RPMI7951 (cell line): ENCODE measurements at regions not wholly inside any gene's neighbourhood (a gene's known extent, or its start where the extent isn't known, plus 50 kb on each side); places are given as distances from the start of the nearest gene placed in this dataset.
A peak's percentile ranks its signal among the peaks of the same experiment; 100 is the strongest.
"Not testable (repeated sequence)": the region's sequence is repeated elsewhere in the genome, so short reads cannot be mapped to it uniquely, and the experiment has no call there.

Source experiments
- DNase-seq: peaks from one replicate; pipeline ENCODE4 v3.0.0-alpha.2; 2012; ENCODE audit warnings: low read depth

DNA sequence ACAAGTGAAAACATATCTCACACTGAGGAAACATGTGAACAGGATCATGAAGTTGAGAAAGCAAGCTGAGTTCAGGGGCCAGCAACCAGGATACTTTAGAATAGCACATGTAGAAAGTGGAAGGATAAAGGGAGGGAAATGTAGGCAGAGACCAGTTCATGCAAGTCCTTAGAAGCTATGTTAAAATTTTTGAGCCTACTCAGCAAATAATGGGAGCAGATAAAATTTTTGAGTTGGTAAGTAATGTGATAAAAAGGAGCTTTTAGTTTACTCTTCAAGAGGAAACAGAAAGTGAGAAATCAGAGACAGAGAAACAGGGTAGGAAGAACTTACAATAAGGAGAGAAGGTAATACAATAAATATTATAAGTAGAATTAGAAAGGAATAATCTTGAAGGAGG lies 105.6 kb upstream of the ZBTB20 start:
- DNase-seq, result no peak

- no peak for DNase-seq
These were observed 107.6 kb upstream of the ZBTB20 start for GRCh38 chr3:115254492-115255196.

DNA sequence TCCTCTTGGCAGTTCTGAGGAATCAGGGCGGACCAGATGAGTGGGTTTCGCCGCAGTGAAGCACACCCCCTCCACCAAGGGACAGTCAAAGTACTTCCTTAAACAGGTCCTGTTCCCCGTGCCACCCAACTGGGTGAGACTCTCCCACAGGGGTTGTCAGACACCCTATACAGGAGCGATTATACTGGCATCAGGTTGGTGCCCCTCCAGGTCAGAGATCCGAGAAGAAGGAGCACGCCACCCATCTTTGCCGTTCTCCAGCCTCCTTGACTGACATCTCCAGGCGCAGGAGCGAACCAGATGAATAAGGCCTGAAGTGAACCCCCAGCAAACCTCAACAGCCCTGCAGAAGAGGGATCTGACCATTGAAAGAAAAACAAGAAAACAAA lies 108.1 kb upstream of the ZBTB20 start:
- DNase-seq, result no peak

- DNase-seq, result no peak
These were observed 123.8 kb upstream of the ZBTB20 start for GRCh38 chr3:115270849-115271248.

DNA sequence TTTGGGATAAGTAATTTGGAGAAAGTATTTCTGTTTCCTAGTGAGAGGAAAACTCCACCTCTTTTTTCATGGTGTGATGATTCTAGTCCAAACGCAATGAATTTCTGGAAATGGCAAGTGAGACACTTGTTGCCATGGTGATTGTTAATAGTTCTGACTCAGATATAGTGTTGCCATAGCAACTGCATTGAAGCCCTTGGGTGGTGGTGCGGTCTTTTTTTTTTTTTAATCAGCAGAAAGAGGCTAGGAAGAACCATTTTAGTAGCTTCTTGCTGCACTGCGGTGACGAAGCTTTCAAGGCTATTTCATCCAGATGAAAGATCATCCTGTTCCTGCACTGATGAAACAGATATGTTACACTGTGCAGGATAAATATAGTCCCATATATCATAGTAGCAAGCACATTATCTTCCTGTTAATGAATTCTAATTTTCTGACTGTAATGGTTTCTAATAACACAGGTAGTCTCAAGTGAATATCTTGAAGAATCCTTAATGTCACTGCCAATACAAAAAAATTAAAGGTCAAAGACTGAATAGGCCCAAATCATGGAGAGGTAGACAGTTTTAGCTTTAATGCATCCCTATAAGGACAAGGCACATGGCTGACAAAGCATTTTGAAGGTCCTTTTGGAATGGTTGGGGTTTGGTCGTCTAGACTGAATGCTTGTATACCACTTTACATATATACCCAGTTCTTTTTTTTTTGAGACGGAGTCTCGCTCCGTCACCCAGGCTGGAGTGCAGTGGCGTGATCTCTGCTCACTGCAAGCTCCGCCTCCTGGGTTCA lies 125.1 kb upstream of the ZBTB20 start:
- DNase-seq, result peak; percentile 86

GRCh38 chr3:115275896-115276295 lies 128.8 kb upstream of the ZBTB20 start:
- DNase-seq, result no peak

GRCh38 chr3:115279939-115280338 lies 132.9 kb upstream of the ZBTB20 start:
- no peak for DNase-seq

DNA sequence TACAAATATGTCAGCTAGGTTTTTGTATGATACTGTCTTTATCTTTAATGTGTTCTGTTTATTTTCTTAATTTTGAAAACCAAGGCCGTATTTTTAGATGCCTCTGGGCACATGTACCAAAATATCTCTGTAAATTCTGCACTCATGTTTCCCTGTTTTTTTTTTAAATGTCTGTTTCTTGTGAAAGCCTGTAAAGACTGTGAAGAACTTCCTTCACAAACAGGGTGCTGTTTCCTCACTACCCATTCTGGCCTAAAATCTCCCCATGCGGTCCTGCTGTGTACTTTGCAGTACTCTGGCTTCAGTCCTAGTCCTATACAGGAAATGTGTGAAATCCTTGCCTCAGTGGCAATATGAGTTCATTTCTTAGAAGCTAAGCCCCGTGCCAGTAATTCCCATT lies 133.4 kb upstream of the ZBTB20 start:
- DNase-seq, result no peak

GRCh38 chr3:115281697-115282675 lies 134.9 kb upstream of the ZBTB20 start:
- DNase-seq, result no peak

DNA sequence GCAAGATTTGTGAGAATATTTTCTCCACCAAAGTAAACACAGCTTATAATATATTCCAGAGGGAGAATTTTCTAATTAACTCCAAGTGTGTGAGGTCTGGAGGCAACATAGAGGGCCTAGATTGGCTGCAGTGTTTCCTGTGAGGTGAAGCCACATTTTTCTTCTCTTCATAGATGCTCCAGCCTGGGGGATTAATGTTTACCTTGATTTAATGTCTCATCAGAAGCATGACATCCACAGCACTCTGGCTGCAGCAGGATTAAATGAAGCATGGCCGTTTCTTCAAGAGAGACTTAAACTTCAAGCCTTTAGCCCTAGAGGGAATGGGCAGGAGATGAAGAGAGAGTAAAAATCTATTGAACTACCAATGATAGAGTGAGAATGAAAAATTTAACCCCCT lies 137.9 kb upstream of the ZBTB20 start:
- DNase-seq, result no peak

DNA sequence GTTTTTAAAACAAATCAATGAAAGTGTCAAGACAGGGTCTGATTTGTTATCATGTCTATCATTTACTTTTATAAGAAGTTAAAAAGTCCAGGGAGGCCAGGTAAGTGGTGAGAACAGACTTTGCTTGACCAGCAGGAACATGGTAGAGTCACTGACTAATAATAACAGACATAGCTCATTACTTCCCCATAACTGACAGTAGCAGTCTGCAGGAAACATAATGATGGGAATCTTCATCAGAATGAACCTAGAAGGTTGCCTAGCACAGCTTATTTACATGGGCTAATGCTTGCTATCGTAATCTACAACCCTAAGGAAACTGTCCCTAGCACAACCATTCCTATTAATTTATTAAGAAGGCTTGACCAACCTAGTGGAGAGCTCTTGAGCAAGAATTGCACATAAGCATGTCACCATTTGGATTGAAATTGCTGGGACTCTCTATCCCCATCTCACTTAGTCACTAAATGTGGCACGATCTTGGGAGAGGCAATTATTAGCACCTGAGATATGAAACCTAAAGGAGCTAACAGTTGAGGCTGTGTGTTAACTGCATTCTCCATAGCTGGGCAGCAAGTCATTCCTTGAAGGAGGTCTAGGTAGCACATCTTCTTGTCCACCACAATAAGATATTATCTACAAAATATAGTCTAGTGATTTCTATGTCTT lies 139.6 kb upstream of the ZBTB20 start:
- DNase-seq, result no peak

DNA sequence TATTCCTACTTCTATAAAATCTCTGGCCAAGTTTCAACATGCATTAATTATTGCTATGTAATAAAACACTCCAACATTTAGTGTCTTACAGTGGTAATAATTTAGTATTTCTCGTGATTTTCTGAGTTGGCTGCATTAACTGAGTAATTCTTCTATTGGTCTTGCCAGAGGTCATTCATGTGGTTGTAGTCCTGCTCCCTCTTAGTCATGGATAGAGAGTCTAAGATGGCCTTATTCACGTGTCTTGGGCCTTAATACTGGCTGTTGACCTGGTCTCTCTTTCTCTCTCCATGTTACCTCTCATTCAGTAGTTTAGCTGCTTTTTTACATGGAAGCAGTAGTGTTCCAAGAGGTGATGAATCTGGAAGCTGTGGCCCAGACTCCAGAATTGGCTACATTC lies 140.1 kb upstream of the ZBTB20 start:
- no peak for DNase-seq

GRCh38 chr3:115292131-115292530 lies 145.0 kb upstream of the ZBTB20 start:
- no peak for DNase-seq

DNA sequence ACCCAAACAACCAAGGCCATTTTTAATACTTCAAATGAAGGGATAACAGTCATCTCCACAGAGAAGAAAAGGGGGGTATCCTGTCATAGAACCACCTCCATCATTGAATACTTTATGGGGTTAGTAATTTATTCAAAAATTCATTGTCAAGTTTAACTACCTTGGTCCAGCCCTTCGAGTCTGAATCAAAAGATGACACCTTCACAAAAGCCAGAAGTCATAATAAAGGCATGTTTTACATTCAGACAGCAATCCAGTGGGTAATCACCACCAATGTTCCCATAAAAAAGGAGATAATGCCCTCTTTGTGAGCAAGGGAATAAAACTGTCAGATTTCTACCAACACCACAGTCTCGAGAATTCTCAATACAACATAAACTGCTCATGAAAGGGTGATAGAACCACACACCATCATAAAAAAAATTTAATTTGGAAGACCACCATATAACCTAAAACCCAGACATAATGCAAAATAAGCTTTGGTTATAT lies 145.6 kb upstream of the ZBTB20 start:
- no peak for DNase-seq

GRCh38 chr3:115293321-115293720 lies 146.2 kb upstream of the ZBTB20 start:
- no peak for DNase-seq

DNA sequence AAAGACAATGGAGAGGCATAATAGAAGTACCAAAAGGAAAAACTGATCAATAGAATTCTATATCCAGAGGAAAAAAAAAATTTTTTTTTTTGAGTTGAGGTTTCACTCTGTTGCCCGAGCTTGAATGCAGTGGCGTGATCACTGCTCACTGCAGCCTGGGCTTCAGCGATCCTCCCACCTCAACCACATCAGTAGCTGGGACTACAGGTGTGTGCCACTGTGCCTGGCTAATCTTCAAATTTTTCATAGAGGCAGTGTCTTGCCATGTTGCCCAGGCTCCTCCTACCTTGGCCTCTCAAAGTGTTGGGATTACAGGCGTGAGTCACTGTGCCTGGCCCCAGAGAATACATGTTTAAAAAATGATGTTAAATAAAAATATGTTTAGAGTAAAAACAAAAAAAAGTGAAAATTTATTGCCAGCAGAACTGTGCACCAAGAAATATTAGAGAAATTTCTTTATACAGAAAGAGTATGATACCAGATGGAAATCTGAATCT lies 154.3 kb upstream of the ZBTB20 start:
- DNase-seq, result no peak

GRCh38 chr3:115317953-115318352 lies 170.9 kb upstream of the ZBTB20 start:
- DNase-seq, result not testable (repeated sequence)

- peak; percentile 79 for DNase-seq
These were observed 174.3 kb upstream of the ZBTB20 start for GRCh38 chr3:115321400-115321805.

GRCh38 chr3:115322901-115323300 lies 175.8 kb upstream of the ZBTB20 start:
- DNase-seq, result no peak

DNA sequence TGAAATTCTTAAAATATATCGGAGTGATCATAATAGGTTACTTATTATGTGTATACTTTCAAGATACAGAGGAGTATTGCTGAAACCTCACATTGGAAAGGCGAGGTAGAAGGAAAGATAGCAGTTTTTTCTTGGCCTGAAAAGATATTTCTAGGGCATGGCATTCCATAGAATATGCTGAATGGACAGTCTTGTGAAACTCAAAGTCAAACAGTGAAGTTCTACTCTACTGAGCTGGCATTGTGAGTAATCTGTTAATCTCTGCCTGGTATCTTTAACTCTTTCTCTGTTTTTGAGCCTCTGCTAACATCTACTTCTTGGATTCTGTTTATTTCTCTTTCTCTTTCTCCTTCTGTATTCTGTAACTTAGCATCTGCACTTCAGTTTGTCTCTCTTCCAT lies 176.3 kb upstream of the ZBTB20 start:
- no peak for DNase-seq

DNA sequence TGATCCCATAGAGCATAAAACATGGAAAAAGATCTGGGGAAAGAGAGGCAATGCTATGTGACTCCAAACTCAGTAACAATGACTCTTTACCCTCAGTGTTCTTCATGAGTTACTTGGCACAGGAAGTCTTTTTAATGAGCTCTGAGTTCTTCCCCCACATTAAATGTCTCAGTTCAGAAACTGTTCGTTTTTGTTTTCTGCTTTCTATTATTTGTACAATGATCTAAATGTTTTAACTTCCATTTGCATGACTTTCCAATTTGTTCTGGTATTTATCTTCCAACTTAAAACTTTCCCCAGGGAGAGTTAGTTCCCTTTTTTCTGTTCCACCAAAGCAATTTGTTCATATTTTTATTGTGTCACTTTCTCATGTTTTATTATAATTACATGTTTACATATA lies 177.0 kb upstream of the ZBTB20 start:
- DNase-seq, result no peak
